CD4-positive, CD25-positive, alpha-beta regulatory T cell (primary cell): ENCODE measurements at regions not wholly inside any gene's neighbourhood (a gene's known extent, or its start where the extent isn't known, plus 50 kb on each side); places are given as distances from the start of the nearest gene placed in this dataset.

Source experiments
- ATAC-seq, 2 donors: fragments of 150-1000 bp; cut with Tn5 transposase; one replicate each; pipeline ENCODE4 v1.10.0; 2021; ENCODE audit warnings: low read depth in 2 of 2, moderate number of reproducible peaks in 2 of 2, moderate library complexity in 1 of 2
- DNase-seq, 3 donors: peaks; one replicate each; pipeline versions ENCODE4 v3.0.0 to v3.0.0-alpha.2; 2012 to 2022; ENCODE audit warnings: mixed read lengths in 1 of 3
- H3K27ac ChIP-seq: one replicate; pipeline ENCODE4 v1.7.0; 2013; ENCODE audit warnings: mild to moderate bottlenecking, low read length; ENCODE audit not compliant: insufficient read depth, poor library complexity, severe bottlenecking
- H3K27me3 ChIP-seq: one replicate; pipeline ENCODE4 v1.7.0; 2013; ENCODE audit warnings: low read length; ENCODE audit not compliant: control insufficient read depth, insufficient read depth
- H3K36me3 ChIP-seq: one replicate; pipeline ENCODE4 v1.7.0; 2013; ENCODE audit warnings: mild to moderate bottlenecking, low read length, moderate library complexity; ENCODE audit not compliant: control insufficient read depth, insufficient read depth
- H3K4me1 ChIP-seq: 2 replicates; pipeline ENCODE4 v1.7.0; 2013; ENCODE audit warnings: mild to moderate bottlenecking, low read length; ENCODE audit not compliant: insufficient read depth, control insufficient read depth, poor library complexity, severe bottlenecking
- H3K4me3 ChIP-seq: one replicate; pipeline ENCODE4 v1.7.0; 2013; ENCODE audit warnings: low read depth, mild to moderate bottlenecking, low read length, moderate library complexity
- H3K9me3 ChIP-seq, 2 experiments: 1 replicate in 1 of 2; 2 replicates in 1 of 2; pipeline ENCODE4 v1.7.0; 2013; ENCODE audit warnings: low read length in 2 of 2, mild to moderate bottlenecking in 1 of 2, moderate library complexity in 1 of 2; ENCODE audit not compliant: control insufficient read depth in 2 of 2
- H3K27ac Mint-ChIP-seq, 3 donors: one replicate each; pipeline ENCODE4 v1.8.0; 2020 to 2022; ENCODE audit warnings: mild to moderate bottlenecking in 3 of 3, mixed read lengths in 3 of 3, moderate library complexity in 2 of 3
- H3K27me3 Mint-ChIP-seq: one replicate; pipeline ENCODE4 v1.8.0; 2022; ENCODE audit warnings: mild to moderate bottlenecking, mixed read lengths
- H3K36me3 Mint-ChIP-seq: one replicate; pipeline ENCODE4 v1.8.0; 2020; ENCODE audit warnings: mixed read lengths
- H3K4me1 Mint-ChIP-seq, 4 donors: one replicate each; pipeline ENCODE4 v1.8.0; 2020 to 2022; ENCODE audit warnings: mixed read lengths in 4 of 4, mild to moderate bottlenecking in 1 of 4
- H3K4me3 Mint-ChIP-seq, 4 donors: one replicate each; pipeline ENCODE4 v1.8.0; 2020 to 2022; ENCODE audit warnings: mild to moderate bottlenecking in 4 of 4, mixed read lengths in 4 of 4, moderate library complexity in 3 of 4
- H3K9me3 Mint-ChIP-seq, 7 donors: one replicate each; pipeline ENCODE4 v1.8.0; 2020 to 2022; ENCODE audit warnings: mixed read lengths in 7 of 7, mild to moderate bottlenecking in 3 of 7, moderate library complexity in 2 of 7

DNA sequence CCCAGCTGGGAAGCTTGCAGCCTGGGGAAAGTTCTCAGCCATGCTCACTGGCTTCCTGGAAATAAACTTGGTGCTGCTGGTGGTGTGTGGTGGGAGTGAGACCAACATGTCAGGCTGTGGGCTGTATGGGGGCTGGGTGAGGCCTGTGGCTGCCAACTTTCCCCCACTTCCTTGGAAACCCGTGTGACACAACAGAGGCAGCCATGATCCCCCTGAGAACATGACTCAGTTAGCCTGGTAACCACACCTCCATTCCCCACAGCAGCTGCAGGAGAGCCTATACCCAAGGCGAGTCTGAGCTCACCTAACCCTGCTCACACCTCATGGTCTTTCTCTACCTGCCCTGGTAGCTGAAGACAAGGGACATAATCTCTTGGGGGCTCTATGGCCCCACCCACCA is 72.7 kb upstream of the RGMB start:
- H3K4me1 Mint-ChIP-seq: no peaks in the 10 kb centered on the region
- peaks cover 0 to 32% (median 8%) of the 10 kb centered on the region in 7 donors for H3K9me3 Mint-ChIP-seq
- H3K27me3 Mint-ChIP-seq: peaks cover 9% of the 10 kb centered on the region
- no peaks in the 10 kb centered on the region for H3K4me1 ChIP-seq
- ATAC-seq: no peak
- no peak overlapping the region for H3K27ac ChIP-seq
- no peaks in the 10 kb centered on the region for H3K36me3 ChIP-seq
- no peaks in the 10 kb centered on the region for H3K9me3 ChIP-seq
- H3K4me3 ChIP-seq: no peak overlapping the region
- no peak overlapping the region for H3K4me3 Mint-ChIP-seq
- no peaks in the 10 kb centered on the region for H3K27me3 ChIP-seq
- no peaks in the 10 kb centered on the region for H3K36me3 Mint-ChIP-seq
- H3K27ac Mint-ChIP-seq: no peak overlapping the region
- DNase-seq: no peak

GRCh38 chr5:98705841-98706240 is 67.6 kb upstream of the RGMB start:
- H3K27me3 ChIP-seq: no peaks in the 10 kb centered on the region
- H3K36me3 ChIP-seq: no peaks in the 10 kb centered on the region
- no peaks in the 10 kb centered on the region for H3K4me1 Mint-ChIP-seq
- H3K4me1 ChIP-seq: no peaks in the 10 kb centered on the region
- DNase-seq (no peak), ATAC-seq (no peak)
- peaks cover 3 to 38% (median 9%) of the 10 kb centered on the region in 7 donors for H3K9me3 Mint-ChIP-seq
- no peak overlapping the region for H3K4me3 ChIP-seq
- no peaks in the 10 kb centered on the region for H3K27me3 Mint-ChIP-seq
- peak overlapping the region in 1 of 3 donors; percentile 11 for H3K27ac Mint-ChIP-seq
- no peak overlapping the region for H3K4me3 Mint-ChIP-seq
- no peaks in the 10 kb centered on the region for H3K9me3 ChIP-seq
- no peak overlapping the region for H3K27ac ChIP-seq
- no peaks in the 10 kb centered on the region for H3K36me3 Mint-ChIP-seq

- Histone ChIP-seq H3K27ac (no peak overlapping the region), H3K9me3 (no peaks in the 10 kb centered on the region), H3K36me3 (no peaks in the 10 kb centered on the region), H3K27me3 (no peaks in the 10 kb centered on the region), H3K4me3 (no peak overlapping the region), H3K4me1 (no peaks in the 10 kb centered on the region)
- DNase-seq (no peak), ATAC-seq (no peak)
- Mint-ChIP-seq H3K4me1 (no peaks in the 10 kb centered on the region), H3K36me3 (no peaks in the 10 kb centered on the region), H3K27me3 (no peaks in the 10 kb centered on the region), H3K4me3 (no peak overlapping the region), H3K27ac (no peak overlapping the region), H3K9me3 (peaks cover 0 to 9% (median 3%) of the 10 kb centered on the region in 7 donors)
Observed at GRCh38 chr5:98709681-98710080, 63.8 kb upstream of the RGMB start.

- no peak for ATAC-seq
Observed at GRCh38 chr5:98713027-98713426, 60.4 kb upstream of the RGMB start.

DNA sequence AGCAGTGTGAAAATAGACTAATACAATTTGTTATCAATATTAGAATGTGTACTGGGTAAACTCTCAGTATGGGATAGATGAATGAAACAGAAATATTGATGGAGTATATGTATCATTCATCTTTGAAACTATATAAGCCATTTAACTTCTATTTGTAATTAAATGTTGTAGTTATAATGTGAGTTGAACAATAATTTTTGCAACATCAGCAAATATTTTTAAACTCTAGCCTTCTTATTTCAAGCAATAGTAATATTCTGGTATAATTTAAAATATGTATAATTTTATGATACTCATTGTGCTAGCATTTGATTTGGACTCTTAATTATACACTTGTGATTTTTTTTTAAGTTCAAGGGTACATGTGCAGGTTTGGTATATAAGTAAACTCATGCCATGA is 59.6 kb upstream of the RGMB start:
- H3K27me3 ChIP-seq: no peaks in the 10 kb centered on the region
- no peaks in the 10 kb centered on the region for H3K27me3 Mint-ChIP-seq
- H3K9me3 Mint-ChIP-seq: peaks cover 0 to 7% (median 3%) of the 10 kb centered on the region in 7 donors
- H3K36me3 ChIP-seq: no peaks in the 10 kb centered on the region
- H3K4me1 Mint-ChIP-seq: no peaks in the 10 kb centered on the region
- DNase-seq (no peak), ATAC-seq (no peak)
- no peaks in the 10 kb centered on the region for H3K4me1 ChIP-seq
- H3K27ac Mint-ChIP-seq: no peak overlapping the region
- no peak overlapping the region for H3K27ac ChIP-seq
- H3K4me3 Mint-ChIP-seq: no peak overlapping the region
- no peaks in the 10 kb centered on the region for H3K36me3 Mint-ChIP-seq
- no peak overlapping the region for H3K4me3 ChIP-seq
- H3K9me3 ChIP-seq: no peaks in the 10 kb centered on the region

More at GRCh38 chr5:98713027-98713426, 60.4 kb upstream of the RGMB start:
- Mint-ChIP-seq H3K4me1 (no peaks in the 10 kb centered on the region), H3K27me3 (no peaks in the 10 kb centered on the region), H3K27ac (no peak overlapping the region), H3K9me3 (peaks cover 0 to 6% (median 1%) of the 10 kb centered on the region in 7 donors), H3K36me3 (no peaks in the 10 kb centered on the region), H3K4me3 (no peak overlapping the region)
- H3K4me1 ChIP-seq: no peaks in the 10 kb centered on the region
- no peak overlapping the region for H3K27ac ChIP-seq
- no peaks in the 10 kb centered on the region for H3K36me3 ChIP-seq
- no peak for DNase-seq
- H3K9me3 ChIP-seq: no peaks in the 10 kb centered on the region
- no peak overlapping the region for H3K4me3 ChIP-seq
- no peaks in the 10 kb centered on the region for H3K27me3 ChIP-seq

GRCh38 chr5:98714710-98715288 is 58.7 kb upstream of the RGMB start:
- Mint-ChIP-seq H3K36me3 (no peaks in the 10 kb centered on the region), H3K27ac (no peak overlapping the region), H3K4me1 (no peaks in the 10 kb centered on the region), H3K27me3 (no peaks in the 10 kb centered on the region), H3K9me3 (peaks cover 0 to 9% (median 7%) of the 10 kb centered on the region in 7 donors), H3K4me3 (no peak overlapping the region)
- ATAC-seq (no peak), DNase-seq (no peak)
- Histone ChIP-seq H3K9me3 (no peaks in the 10 kb centered on the region), H3K4me1 (no peaks in the 10 kb centered on the region), H3K4me3 (no peak overlapping the region), H3K36me3 (no peaks in the 10 kb centered on the region), H3K27me3 (no peaks in the 10 kb centered on the region), H3K27ac (no peak overlapping the region)

- Histone ChIP-seq H3K4me3 (no peak overlapping the region), H3K9me3 (no peaks in the 10 kb centered on the region), H3K27ac (no peak overlapping the region), H3K4me1 (no peaks in the 10 kb centered on the region), H3K36me3 (no peaks in the 10 kb centered on the region), H3K27me3 (no peaks in the 10 kb centered on the region)
- no peaks in the 10 kb centered on the region for H3K27me3 Mint-ChIP-seq
- DNase-seq (no peak), ATAC-seq (no peak)
- H3K4me1 Mint-ChIP-seq: no peaks in the 10 kb centered on the region
- H3K36me3 Mint-ChIP-seq: no peaks in the 10 kb centered on the region
- no peak overlapping the region for H3K4me3 Mint-ChIP-seq
- no peak overlapping the region for H3K27ac Mint-ChIP-seq
- peaks cover 0 to 7% (median 6%) of the 10 kb centered on the region in 7 donors for H3K9me3 Mint-ChIP-seq
Observed at GRCh38 chr5:98721231-98721928, 52.1 kb upstream of the RGMB start.

DNA sequence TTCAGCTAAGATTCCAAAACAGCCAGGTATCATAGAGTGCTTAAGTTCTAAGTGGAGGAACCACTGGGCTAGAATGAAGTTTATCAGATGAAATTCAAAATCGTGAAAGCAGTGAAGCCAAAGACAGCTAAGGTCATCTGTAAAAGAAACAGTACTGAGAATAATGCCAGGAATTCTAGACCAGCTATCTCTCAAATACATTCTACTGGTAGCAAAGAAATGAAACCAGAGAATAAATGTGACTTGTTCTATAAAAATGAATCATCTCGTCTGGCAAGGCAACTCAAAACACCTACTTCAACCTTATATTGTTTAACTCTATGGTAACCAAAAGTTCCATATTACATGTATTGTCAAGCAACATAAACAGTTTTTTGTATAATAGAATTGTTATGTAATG is 51.3 kb upstream of the RGMB start:
- Mint-ChIP-seq H3K4me1 (no peaks in the 10 kb centered on the region), H3K27ac (no peak overlapping the region), H3K36me3 (no peaks in the 10 kb centered on the region), H3K4me3 (no peak overlapping the region), H3K27me3 (no peaks in the 10 kb centered on the region), H3K9me3 (peaks cover 0 to 7% (median 6%) of the 10 kb centered on the region in 7 donors)
- Histone ChIP-seq H3K36me3 (no peaks in the 10 kb centered on the region), H3K4me1 (no peaks in the 10 kb centered on the region), H3K4me3 (no peak overlapping the region), H3K27ac (no peak overlapping the region), H3K27me3 (no peaks in the 10 kb centered on the region), H3K9me3 (no peaks in the 10 kb centered on the region)
- ATAC-seq: no peak
- no peak for DNase-seq
